A549 (cell line): ENCODE measurements at regions not wholly inside any gene's neighbourhood (a gene's known extent, or its start where the extent isn't known, plus 50 kb on each side); places are given as distances from the start of the nearest gene placed in this dataset.

Experiments
- ATAC-seq, 2 experiments: fragments of 200-7000 bp in 1 of 2; fragments of >200 bp in 1 of 2; cut with Nextera tagmentation in 1 of 2; cut with Tn5 transposase in 1 of 2; 3 replicates each; pipeline versions ENCODE4 v1.8.0 to v1.9.1; 2018 to 2020; ENCODE audit warnings: mild to moderate bottlenecking in 1 of 2, moderate library complexity in 1 of 2
- CTCF ChIA-PET: fragments of 300-600 bp; sonication (Branson Sonifier 250); formaldehyde crosslinking; extraction: SDS; loops from one replicate; lab custom pipeline; 2021; ENCODE audit warnings: antibody characterized with exemption, inconsistent platforms; lab: Yijun Ruan, JAX
- POLR2A ChIA-PET: fragments of 350-600 bp; formaldehyde crosslinking; extraction: SDS; loops from one replicate; lab custom pipeline; 2021; ENCODE audit warnings: antibody characterized with exemption, inconsistent platforms; lab: Yijun Ruan, JAX
- DNase-seq, 2 experiments: peaks; one replicate each; pipeline versions ENCODE4 v3.0.0 to v3.0.0-alpha.2; 2011 to 2016; ENCODE audit warnings: low read depth in 1 of 2, low spot score in 1 of 2
- FAIRE-seq: peaks from 2 replicates; lab custom pipeline; 2011; peaks lifted over from hg19 to GRCh38; lab: Jason Lieb, UNC
- H3K27ac ChIP-seq, 2 experiments: fragments of >200 bp; sonication (Bioruptor Twin); formaldehyde crosslinking; 3 replicates each; pipeline ENCODE4 v1.5.1; 2016 to 2017
- H3K4me1 ChIP-seq: fragments of >200 bp; sonication (Bioruptor Twin); formaldehyde crosslinking; 3 replicates; pipeline ENCODE4 v1.6.1; 2016
- H3K4me2 ChIP-seq: fragments of >200 bp; sonication (Bioruptor Twin); formaldehyde crosslinking; 3 replicates; pipeline ENCODE4 v1.6.1; 2016
- H3K4me3 ChIP-seq: fragments of >200 bp; sonication (Bioruptor Twin); formaldehyde crosslinking; 3 replicates; pipeline ENCODE4 v1.5.1; 2016
- H3K9me3 ChIP-seq: fragments of >200 bp; sonication (Bioruptor Twin); formaldehyde crosslinking; 3 replicates; pipeline ENCODE4 v1.6.1; 2016
- BHLHE40 ChIP-seq: IDR thresholded peaks from 2 replicates; pipeline ENCODE4 v1.6.1; 2012; ENCODE audit warnings: low read depth, low read length, inconsistent platforms
- CHD2 ChIP-seq: fragments of 150-350 bp; IDR thresholded peaks from 2 replicates; pipeline ENCODE4 v1.6.1; 2014; ENCODE audit warnings: low read length; ENCODE audit not compliant: partially characterized antibody
- CTCF ChIP-seq: fragments of >200 bp; sonication (Bioruptor Twin); formaldehyde crosslinking; IDR thresholded peaks from 3 replicates; pipeline ENCODE4 v1.5.1; 2016
- E2F6 ChIP-seq: IDR thresholded peaks from 2 replicates; pipeline ENCODE4 v1.6.1; 2012; ENCODE audit warnings: low read depth, borderline replicate concordance
- EHF ChIP-seq: fragments of 250-450 bp; sonication (Bioruptor Pico); IDR thresholded peaks from 2 replicates; pipeline ENCODE4 v1.5.0; 2020; ENCODE audit warnings: mild to moderate bottlenecking
- EHMT2 ChIP-seq: fragments of 200-600 bp; sonication (generic); IDR thresholded peaks from 2 replicates; pipeline ENCODE4 v1.6.1; 2016; ENCODE audit warnings: antibody characterized with exemption, low read depth, mild to moderate bottlenecking, moderate library complexity
- EP300 ChIP-seq, 2 experiments: fragments of >200 bp; sonication (Bioruptor Twin); formaldehyde crosslinking; IDR thresholded peaks; 2 replicates in 1 of 2; 3 replicates in 1 of 2; pipeline ENCODE4 v1.6.1; 2016 to 2017
- GATA3 ChIP-seq: IDR thresholded peaks from 2 replicates; pipeline ENCODE4 v1.6.1; 2012; ENCODE audit warnings: borderline replicate concordance
- HMGXB4 ChIP-seq: fragments of 250-450 bp; sonication (Bioruptor Pico); IDR thresholded peaks from 2 replicates; pipeline ENCODE4 v1.5.0; 2021; ENCODE audit warnings: mild to moderate bottlenecking, moderate library complexity, borderline replicate concordance
- HOXB13 ChIP-seq: fragments of 250-450 bp; sonication (Bioruptor Pico); IDR thresholded peaks from 2 replicates; pipeline ENCODE4 v1.5.0; 2020; ENCODE audit warnings: low read depth, mild to moderate bottlenecking, moderate library complexity
- HOXB5 ChIP-seq: fragments of 250-450 bp; sonication (Bioruptor Pico); IDR thresholded peaks from 2 replicates; pipeline ENCODE4 v1.5.0; 2020; ENCODE audit warnings: mild to moderate bottlenecking, moderate library complexity
- MAFK ChIP-seq: fragments of 450-650 bp; IDR thresholded peaks from 2 replicates; pipeline ENCODE4 v1.6.1; 2014; ENCODE audit not compliant: partially characterized antibody
- MAZ ChIP-seq: fragments of 150-350 bp; IDR thresholded peaks from 2 replicates; pipeline ENCODE4 v1.6.1; 2014; ENCODE audit warnings: antibody characterized with exemption, low read depth, low read length, borderline replicate concordance
- MYC ChIP-seq: IDR thresholded peaks from 2 replicates; pipeline ENCODE4 v1.6.1; 2012; ENCODE audit warnings: mild to moderate bottlenecking, inconsistent platforms, low read length, improper control_type of control experiment, borderline replicate concordance
- NFE2L2 ChIP-seq: fragments of 150-350 bp; conservative IDR thresholded peaks from 2 replicates; pipeline ENCODE4 v1.6.1; 2014; ENCODE audit warnings: low read length
- PHF8 ChIP-seq: fragments of 200-600 bp; sonication (generic); IDR thresholded peaks from 2 replicates; pipeline ENCODE4 v1.6.1; 2016; ENCODE audit warnings: low read depth, mild to moderate bottlenecking, antibody characterized with exemption, moderate library complexity, borderline replicate concordance
- RARB ChIP-seq: fragments of 250-450 bp; sonication (Bioruptor Pico); IDR thresholded peaks from 2 replicates; pipeline ENCODE4 v1.8.0; 2021; ENCODE audit warnings: mild to moderate bottlenecking, moderate library complexity
- SREBF2 ChIP-seq: fragments of 450-650 bp; IDR thresholded peaks from 2 replicates; pipeline ENCODE4 v1.6.1; 2014; ENCODE audit warnings: mild to moderate bottlenecking, moderate library complexity
- TFCP2L1 ChIP-seq: fragments of 250-450 bp; sonication (Bioruptor Pico); IDR thresholded peaks from 2 replicates; pipeline ENCODE4 v1.5.0; 2021; ENCODE audit warnings: mild to moderate bottlenecking
- ZC3H11A ChIP-seq: fragments of 450-650 bp; IDR thresholded peaks from 2 replicates; pipeline ENCODE4 v1.6.1; 2014; ENCODE audit warnings: antibody characterized with exemption, mild to moderate bottlenecking
- ZSCAN20 ChIP-seq: fragments of 250-450 bp; sonication (Bioruptor Pico); IDR thresholded peaks from 2 replicates; pipeline ENCODE4 v1.8.0; 2022; ENCODE audit warnings: mild to moderate bottlenecking, moderate library complexity
- WGBS: methylation state at CpG from one replicate; pipeline ENCODE4 v1.1.6; 2017; ENCODE audit errors: missing lambda C conversion rate; 5-methylcytosine and 5-hydroxymethylcytosine counted together

DNA sequence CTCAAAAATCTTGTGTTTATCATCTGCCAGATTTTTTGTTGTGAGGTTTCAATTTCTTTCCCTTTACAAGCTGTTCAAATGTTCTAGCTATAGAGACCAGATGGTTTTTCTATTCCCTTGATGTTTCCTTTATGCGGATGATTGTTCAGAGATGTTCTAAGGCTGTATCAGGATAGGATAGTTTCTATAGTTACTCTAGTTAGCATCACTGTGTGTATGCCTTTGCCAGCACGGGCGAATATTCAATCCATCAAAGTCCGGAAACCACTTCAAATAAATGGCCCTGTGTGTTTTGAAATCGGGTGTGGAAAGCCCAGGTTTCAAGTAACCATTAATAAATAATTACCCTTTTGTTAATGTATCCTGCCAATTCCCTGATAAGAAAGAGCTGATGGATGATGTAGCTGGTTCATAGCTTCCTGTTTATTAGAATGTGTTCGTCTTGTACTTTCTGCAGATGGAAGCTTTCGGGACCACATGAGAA lies 149.8 kb upstream of the PRKCQ start:
- ChIA-PET POLR2A (no interaction called here), CTCF (interaction anchor here (0.8 to 2.0 kb wide), 5 partner anchors 9 to 60 kb away, joined by 3 to 12 read pairs (median 4); no protein-coding TSS in a partner anchor)
- Histone ChIP-seq H3K9me3 (no peaks in the 10 kb centered on the region), H3K27ac (no peak overlapping the region), H3K4me2 (no peak overlapping the region), H3K4me1 (peaks cover 12% of the 10 kb centered on the region), H3K4me3 (no peak overlapping the region)
- TF ChIP-seq HOXB13 (CRISPR knock-in tag) (no peak), MAZ (no peak), EHF (CRISPR knock-in tag) (no peak), E2F6 (no peak), PHF8 (no peak), HOXB5 (CRISPR knock-in tag) (no peak), CTCF (no peak), HMGXB4 (CRISPR knock-in tag) (no peak), EP300 (IDR thresholded peaks at IDR 0.05) (no peak), CHD2 (no peak), RARB (CRISPR knock-in tag) (no peak), EHMT2 (no peak), SREBF2 (no peak), MYC (no peak), ZSCAN20 (CRISPR knock-in tag) (no peak), TFCP2L1 (no peak)
- ATAC-seq, result no peak
- 64% methylated on average over 7 of the region's 7 CpGs for WGBS
- no peak for FAIRE-seq
- DNase-seq, result no peak

GRCh38 chr10:6729071-6729774 lies 149.1 kb upstream of the PRKCQ start:
- H3K4me1 ChIP-seq, result peaks cover 12% of the 10 kb centered on the region
- H3K9me3 ChIP-seq, result no peaks in the 10 kb centered on the region
- ATAC-seq (peak; percentile 64 to 77; a peak in 4 of 6 replicates), FAIRE-seq (peak; percentile 73), DNase-seq (peak; percentile 54 to 62)
- 30% methylated on average over 6 of the region's 6 CpGs for WGBS
- H3K4me3 ChIP-seq, result no peak overlapping the region
- peak overlapping the region; percentile 59 for H3K4me2 ChIP-seq
- TF ChIP-seq EHMT2 (no peak), GATA3 (no peak), HOXB13 (CRISPR knock-in tag) (no peak), MAFK (peak; percentile 60), ZC3H11A (no peak), BHLHE40 (no peak), NFE2L2 (0 out of 2 replicates have a peak, but pooled peaks have one; percentile 26)
- TF ChIP-seq, all 56 proteins: peak for 2
- H3K27ac ChIP-seq, result peak overlapping the region in 1 of 2 experiments; percentile 5; a peak in 1 of 6 replicates
- ChIA-PET POLR2A (no interaction called here), CTCF (interaction anchor here (0.8 to 2.0 kb wide), 4 partner anchors 8 to 59 kb away, joined by 4 to 12 read pairs (median 5); no protein-coding TSS in a partner anchor)
